HCT116 (cell line): ENCODE measurements at regions not wholly inside any gene's neighbourhood (a gene's known extent, or its start where the extent isn't known, plus 50 kb on each side); places are given as distances from the start of the nearest gene placed in this dataset.

Source experiments
- ATAC-seq: fragments of 200-7000 bp; cut with Tn5 transposase; 2 replicates; pipeline ENCODE4 v1.9.1; 2020; ENCODE audit warnings: mild to moderate bottlenecking, moderate library complexity
- BruUV-seq: library from RNA; stranded (reverse); fragments of 400-500 nt; replicated peaks from 2 replicates; lab custom pipeline; 2021; lab: Mats Ljungman, UMichigan
- CTCF ChIA-PET: fragments of 300-600 bp; sonication (Branson Sonifier 250); formaldehyde crosslinking; loops from one replicate; lab custom pipeline; 2021; ENCODE audit warnings: antibody characterized with exemption; lab: Charles Lee
- POLR2A ChIA-PET: fragments of 300-600, 350-600 bp; sonication (Branson Sonifier 250); formaldehyde crosslinking; loops from one replicate; lab custom pipeline; 2021; ENCODE audit warnings: antibody characterized with exemption; lab: Charles Lee
- RAD21 ChIA-PET, 2 experiments: fragments of 300-600 bp; sonication (Branson Sonifier 250); formaldehyde crosslinking; loops; one replicate each; lab custom pipeline; 2023; ENCODE audit warnings: low total read pairs in 2 of 2; ENCODE audit not compliant: uncharacterized antibody in 2 of 2, unreplicated experiment in 2 of 2, low non-redundant PET in 1 of 2; lab: Charles Lee
- DNase-seq: peaks from one replicate; pipeline ENCODE4 v3.0.0-alpha.2; 2010; ENCODE audit warnings: low read depth, low spot score
- H2AFZ ChIP-seq: fragments of 200-600 bp; shearing (Covaris generic), sonication (generic); 2 replicates; pipeline ENCODE4 v1.6.1; 2017; ENCODE audit warnings: low read depth, mixed run types, mixed read lengths, antibody characterized with exemption, low read length; ENCODE audit not compliant: poor library complexity, severe bottlenecking
- H3K27ac ChIP-seq: 2 replicates; pipeline ENCODE4 v1.5.1; 2012; ENCODE audit warnings: low read depth, low read length
- H3K27me3 ChIP-seq: fragments of 200-600 bp; sonication (generic); 2 replicates; pipeline ENCODE4 v1.6.1; 2016; ENCODE audit warnings: mixed run types, low read length, mixed read lengths; ENCODE audit not compliant: insufficient read depth
- H3K36me3 ChIP-seq, 2 experiments: fragments of 200-500 bp in 1 of 2; fragments of 200-600 bp in 1 of 2; sonication (Bioruptor generic) in 1 of 2; sonication (generic) in 1 of 2; 2 replicates each; pipeline versions ENCODE4 v1.5.1 to v1.6.1; 2014 to 2016; ENCODE audit warnings: low read length in 2 of 2, inconsistent platforms in 1 of 2, mixed read lengths in 1 of 2, mixed run types in 1 of 2; ENCODE audit not compliant: insufficient read depth in 2 of 2, control insufficient read depth in 1 of 2
- H3K4me1 ChIP-seq, 2 experiments: fragments of 200-600 bp in 1 of 2; sonication (generic) in 1 of 2; 2 replicates each; pipeline versions ENCODE4 v1.5.1 to v1.6.1; 2012 to 2017; ENCODE audit warnings: low read length in 2 of 2, inconsistent platforms in 1 of 2, mild to moderate bottlenecking in 1 of 2, mixed read lengths in 1 of 2, mixed run types in 1 of 2, moderate library complexity in 1 of 2; ENCODE audit not compliant: insufficient read depth in 2 of 2, control insufficient read depth in 1 of 2
- H3K4me2 ChIP-seq: fragments of 200-600 bp; sonication (generic); 2 replicates; pipeline ENCODE4 v1.6.1; 2017; ENCODE audit warnings: mixed run types, low read length, mixed read lengths
- H3K4me3 ChIP-seq, 2 experiments: fragments of 200-600 bp in 1 of 2; sonication (generic) in 1 of 2; replicated peaks in 1 of 2; 2 replicates each; pipeline ENCODE4 v1.5.1; 2011 to 2016; ENCODE audit warnings: low read length in 2 of 2, control low read depth in 1 of 2, low read depth in 1 of 2, mild to moderate bottlenecking in 1 of 2, mixed read lengths in 1 of 2, mixed run types in 1 of 2
- H3K79me2 ChIP-seq: fragments of 200-600 bp; sonication (generic); 2 replicates; pipeline ENCODE4 v1.6.1; 2017; ENCODE audit warnings: mild to moderate bottlenecking, mixed run types, low read length, moderate library complexity, mixed read lengths; ENCODE audit not compliant: insufficient read depth
- H3K9ac ChIP-seq: fragments of 200-600 bp; sonication (generic); 2 replicates; pipeline ENCODE4 v1.6.1; 2016; ENCODE audit warnings: low read length, mixed read lengths
- H3K9me2 ChIP-seq: fragments of 200-600 bp; sonication (generic), shearing (Covaris generic); 2 replicates; pipeline ENCODE4 v1.6.1; 2017; ENCODE audit warnings: mixed run types, mild to moderate bottlenecking, moderate library complexity; ENCODE audit not compliant: insufficient read depth
- H3K9me3 ChIP-seq, 2 experiments: fragments of 200-500 bp in 1 of 2; fragments of 200-600 bp in 1 of 2; sonication (Bioruptor generic) in 1 of 2; sonication (generic) in 1 of 2; 2 replicates each; pipeline ENCODE4 v1.6.1; 2014 to 2017; ENCODE audit warnings: low read length in 2 of 2, mixed read lengths in 2 of 2, inconsistent platforms in 1 of 2, low read depth in 1 of 2, mild to moderate bottlenecking in 1 of 2, mixed run types in 1 of 2, moderate library complexity in 1 of 2; ENCODE audit not compliant: control insufficient read depth in 1 of 2, insufficient read depth in 1 of 2
- H4K20me1 ChIP-seq: fragments of 200-600 bp; sonication (generic), shearing (Covaris generic); 2 replicates; pipeline ENCODE4 v1.6.1; 2017; ENCODE audit warnings: mixed run types, mild to moderate bottlenecking, moderate library complexity; ENCODE audit not compliant: insufficient read depth
- CBX3 ChIP-seq: IDR thresholded peaks from 2 replicates; pipeline ENCODE4 v1.6.1; 2012; ENCODE audit warnings: low read depth
- EGR1 ChIP-seq: IDR thresholded peaks from 2 replicates; pipeline ENCODE4 v1.6.1; 2012; ENCODE audit warnings: low read depth
- EZH2phosphoT487 ChIP-seq: fragments of 200-600 bp; IDR thresholded peaks from 2 replicates; pipeline ENCODE4 v1.6.1; 2018; ENCODE audit warnings: antibody characterized with exemption, borderline replicate concordance
- POLR2A ChIP-seq: IDR thresholded peaks from 2 replicates; pipeline ENCODE4 v1.7.0; 2011; ENCODE audit warnings: borderline replicate concordance; ENCODE audit not compliant: insufficient read depth, insufficient read length; ENCODE audit errors: extremely low read depth
- RAD21 ChIP-seq: IDR thresholded peaks from 2 replicates; pipeline ENCODE4 v1.6.1; 2012; ENCODE audit warnings: low read depth, mild to moderate bottlenecking
- TCF7L2 ChIP-seq: IDR thresholded peaks from 2 replicates; pipeline ENCODE4 v1.7.0; 2011; ENCODE audit warnings: borderline replicate concordance, inconsistent platforms; ENCODE audit not compliant: insufficient read depth, insufficient read length; ENCODE audit errors: extremely low read depth
- ZFX ChIP-seq: fragments of 450-650 bp; IDR thresholded peaks from 2 replicates; pipeline ENCODE4 v1.6.1; 2017
- ZNF274 ChIP-seq: fragments of 200-500 bp; sonication (Bioruptor generic); IDR thresholded peaks from 2 replicates; pipeline ENCODE4 v1.6.1; 2014; ENCODE audit warnings: mild to moderate bottlenecking, low read depth, low read length, inconsistent platforms
- intact Hi-C: fragments of 100-400 bp; cut with micrococcal nuclease; formaldehyde crosslinking; loops from 2 replicates; pipeline ENCODE4 v1.10.0; 2022
- TF ChIP-seq, protein P1 (sequence below): IDR thresholded peaks from 2 replicates; pipeline ENCODE4 v1.6.1; 2011; ENCODE audit warnings: mild to moderate bottlenecking, low read length, moderate library complexity; ENCODE audit not compliant: insufficient replicate concordance; ENCODE audit errors: extremely low read depth
- TF ChIP-seq, protein P2 (sequence below), 3 experiments: fragments of 200-600 bp in 1 of 3; sonication (generic) in 1 of 3; IDR thresholded peaks in 2 of 3; conservative IDR thresholded peaks in 1 of 3; 2 replicates each; pipeline ENCODE4 v1.5.1; 2012 to 2017; ENCODE audit warnings: low read depth in 2 of 3, low read length in 2 of 3, antibody characterized with exemption in 1 of 3, borderline replicate concordance in 1 of 3, control low read depth in 1 of 3, mild to moderate bottlenecking in 1 of 3, mixed read lengths in 1 of 3, mixed run types in 1 of 3, moderate library complexity in 1 of 3; ENCODE audit not compliant: insufficient read depth in 1 of 3

DNA sequence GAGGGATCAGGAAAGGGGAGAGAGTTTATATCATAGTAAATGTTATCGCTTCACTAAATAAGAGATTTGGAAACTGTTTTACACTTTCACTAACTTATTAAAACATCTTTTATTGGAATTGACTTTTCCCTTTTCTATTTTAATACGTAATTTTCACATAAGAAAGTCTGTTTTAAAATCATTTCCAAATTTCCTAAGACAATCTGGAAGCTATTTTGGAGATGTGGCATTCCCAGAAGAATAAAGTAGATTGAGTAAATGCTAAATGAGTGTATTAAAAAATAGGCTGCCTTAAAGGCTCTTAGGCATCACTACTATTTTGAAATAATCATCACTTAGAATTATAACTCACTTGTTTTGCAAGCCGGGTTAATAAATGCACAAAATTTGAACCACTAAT lies 763.5 kb downstream of the EDEM1 start:
- H3K27me3 ChIP-seq = no peaks in the 10 kb centered on the region
- ChIA-PET RAD21 (no interaction called here), CTCF (no interaction called here), POLR2A (no interaction called here)
- H3K4me2 ChIP-seq = no peak overlapping the region
- intact Hi-C loops = no loop called here
- no peaks in the 10 kb centered on the region for H3K9me3 ChIP-seq
- DNase-seq = no peak
- H3K79me2 ChIP-seq = no peaks in the 10 kb centered on the region
- no peak overlapping the region for H3K27ac ChIP-seq
- H3K9ac ChIP-seq = no peak overlapping the region
- no peaks in the 10 kb centered on the region for H3K9me2 ChIP-seq
- no peaks in the 10 kb centered on the region for H3K4me1 ChIP-seq
- BruUV-seq = no TSS peak
- no peaks in the 10 kb centered on the region for H4K20me1 ChIP-seq
- ATAC-seq = no peak
- no peaks in the 10 kb centered on the region for H3K36me3 ChIP-seq
- no peak overlapping the region for H2AFZ ChIP-seq
- no peak for TF ChIP-seq ZFX
- H3K4me3 ChIP-seq = no peak overlapping the region

DNA sequence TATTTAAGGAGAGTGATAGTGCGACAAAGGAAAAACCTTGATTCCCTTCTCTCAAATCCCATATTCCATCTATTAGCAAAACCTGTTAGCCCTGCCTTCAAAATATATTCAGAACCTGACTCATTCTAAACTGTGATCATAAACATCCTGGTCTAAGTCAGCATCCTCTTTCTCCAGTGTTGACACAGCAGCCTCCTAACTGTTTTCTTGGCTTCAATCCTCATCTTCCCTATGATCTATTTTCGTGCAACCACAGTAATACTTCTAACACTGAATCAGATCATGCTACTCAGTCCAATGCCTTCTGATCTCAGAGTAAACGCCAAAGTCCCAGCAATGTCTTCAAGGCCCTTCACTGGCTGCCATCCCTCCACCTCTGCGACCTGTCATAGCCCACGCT lies 785.1 kb downstream of the EDEM1 start:
- Histone ChIP-seq H3K79me2 (no peaks in the 10 kb centered on the region), H3K4me2 (no peak overlapping the region), H3K9ac (no peak overlapping the region), H3K27me3 (no peaks in the 10 kb centered on the region), H3K9me3 (no peaks in the 10 kb centered on the region), H3K36me3 (no peaks in the 10 kb centered on the region), H2AFZ (no peak overlapping the region), H3K9me2 (no peaks in the 10 kb centered on the region), H3K4me1 (no peaks in the 10 kb centered on the region), H3K27ac (no peak overlapping the region), H4K20me1 (no peaks in the 10 kb centered on the region), H3K4me3 (no peak overlapping the region)
- ChIA-PET RAD21 (no interaction called here), POLR2A (no interaction called here), CTCF (no interaction called here)
- TF ChIP-seq RAD21 (no peak), EGR1 (no peak), EZH2phosphoT487 (no peak), ZNF274 (no peak), CBX3 (no peak), POLR2A (no peak), TCF7L2 (no peak)
- TF ChIP-seq, protein P1, sequence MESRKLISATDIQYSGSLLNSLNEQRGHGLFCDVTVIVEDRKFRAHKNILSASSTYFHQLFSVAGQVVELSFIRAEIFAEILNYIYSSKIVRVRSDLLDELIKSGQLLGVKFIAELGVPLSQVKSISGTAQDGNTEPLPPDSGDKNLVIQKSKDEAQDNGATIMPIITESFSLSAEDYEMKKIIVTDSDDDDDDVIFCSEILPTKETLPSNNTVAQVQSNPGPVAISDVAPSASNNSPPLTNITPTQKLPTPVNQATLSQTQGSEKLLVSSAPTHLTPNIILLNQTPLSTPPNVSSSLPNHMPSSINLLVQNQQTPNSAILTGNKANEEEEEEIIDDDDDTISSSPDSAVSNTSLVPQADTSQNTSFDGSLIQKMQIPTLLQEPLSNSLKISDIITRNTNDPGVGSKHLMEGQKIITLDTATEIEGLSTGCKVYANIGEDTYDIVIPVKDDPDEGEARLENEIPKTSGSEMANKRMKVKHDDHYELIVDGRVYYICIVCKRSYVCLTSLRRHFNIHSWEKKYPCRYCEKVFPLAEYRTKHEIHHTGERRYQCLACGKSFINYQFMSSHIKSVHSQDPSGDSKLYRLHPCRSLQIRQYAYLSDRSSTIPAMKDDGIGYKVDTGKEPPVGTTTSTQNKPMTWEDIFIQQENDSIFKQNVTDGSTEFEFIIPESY = no peak
- TF ChIP-seq, protein P2, sequence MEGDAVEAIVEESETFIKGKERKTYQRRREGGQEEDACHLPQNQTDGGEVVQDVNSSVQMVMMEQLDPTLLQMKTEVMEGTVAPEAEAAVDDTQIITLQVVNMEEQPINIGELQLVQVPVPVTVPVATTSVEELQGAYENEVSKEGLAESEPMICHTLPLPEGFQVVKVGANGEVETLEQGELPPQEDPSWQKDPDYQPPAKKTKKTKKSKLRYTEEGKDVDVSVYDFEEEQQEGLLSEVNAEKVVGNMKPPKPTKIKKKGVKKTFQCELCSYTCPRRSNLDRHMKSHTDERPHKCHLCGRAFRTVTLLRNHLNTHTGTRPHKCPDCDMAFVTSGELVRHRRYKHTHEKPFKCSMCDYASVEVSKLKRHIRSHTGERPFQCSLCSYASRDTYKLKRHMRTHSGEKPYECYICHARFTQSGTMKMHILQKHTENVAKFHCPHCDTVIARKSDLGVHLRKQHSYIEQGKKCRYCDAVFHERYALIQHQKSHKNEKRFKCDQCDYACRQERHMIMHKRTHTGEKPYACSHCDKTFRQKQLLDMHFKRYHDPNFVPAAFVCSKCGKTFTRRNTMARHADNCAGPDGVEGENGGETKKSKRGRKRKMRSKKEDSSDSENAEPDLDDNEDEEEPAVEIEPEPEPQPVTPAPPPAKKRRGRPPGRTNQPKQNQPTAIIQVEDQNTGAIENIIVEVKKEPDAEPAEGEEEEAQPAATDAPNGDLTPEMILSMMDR (IDR thresholded peaks at IDR 0.05 in 2 of 3, conservative IDR thresholded peaks at IDR 0.05 in 1 of 3; ENCODE audit: borderline replicate concordance in 1 of 3, insufficient read depth in 1 of 3, low read depth in 2 of 3, low read length in 2 of 3) = no peak
- no peak for ATAC-seq
- DNase-seq = no peak
- intact Hi-C loops = no loop called here
- BruUV-seq = no TSS peak
